ENCODE measurements at regions not wholly inside any gene's neighbourhood (a gene's known extent, or its start where the extent isn't known, plus 50 kb on each side); places are given as distances from the start of the nearest gene placed in this dataset.

- no peak for TF ChIP-seq CBX1 (IDR thresholded peaks at IDR 0.05; ENCODE audit: low read depth)
- TF ChIP-seq ZNF7 (CRISPR knock-in tag; IDR thresholded peaks at IDR 0.05), result no peak
- TF ChIP-seq U2AF2 (IDR thresholded peaks at IDR 0.05; ENCODE audit: low read depth, low read length), result no peak
- TF ChIP-seq FOXP1 (IDR thresholded peaks at IDR 0.05), result no peak
- peak; percentile 50; the same call in 1 of the 2 replicates for TF ChIP-seq FOXP1 (CRISPR knock-in tag; IDR thresholded peaks at IDR 0.05)
- TF ChIP-seq DMAP1 (CRISPR knock-in tag; IDR thresholded peaks at IDR 0.05), result 0 out of 2 replicates have a peak, but pooled peaks have one; percentile 35
- no peak for TF ChIP-seq ZNF75D (CRISPR knock-in tag; IDR thresholded peaks at IDR 0.05; ENCODE audit: borderline replicate concordance)
- no peak for TF ChIP-seq TBX3 (IDR thresholded peaks at IDR 0.05; ENCODE audit: borderline replicate concordance)
- TF ChIP-seq MYC (CRISPR knock-in tag; IDR thresholded peaks at IDR 0.05; ENCODE audit: borderline replicate concordance), result no peak
- no peak for TF ChIP-seq NR0B2 (CRISPR knock-in tag; IDR thresholded peaks at IDR 0.05)
- peak; percentile 88 for TF ChIP-seq ATF3 (CRISPR knock-in tag; IDR thresholded peaks at IDR 0.05)
- TF ChIP-seq ZNF510 (CRISPR knock-in tag; IDR thresholded peaks at IDR 0.05; ENCODE audit: low read depth), result no peak
- 0 out of 2 replicates have a peak, but pooled peaks have one; percentile 29 for TF ChIP-seq MXD3 (CRISPR knock-in tag; IDR thresholded peaks at IDR 0.05)
- no peak for TF ChIP-seq BATF2 (CRISPR knock-in tag; IDR thresholded peaks at IDR 0.05)
- TF ChIP-seq CEBPG (CRISPR knock-in tag; IDR thresholded peaks at IDR 0.05), result peak; percentile 56
- TF ChIP-seq ARID2 (CRISPR knock-in tag; IDR thresholded peaks at IDR 0.05; ENCODE audit: borderline replicate concordance), result no peak
- TF ChIP-seq PCBP2 (optimal IDR thresholded peaks at IDR 0.05; ENCODE audit: low read depth, low read length, poor library complexity, severe bottlenecking), result no peak
- no peak for TF ChIP-seq HMG20B (CRISPR knock-in tag; conservative IDR thresholded peaks at IDR 0.05)
- no peak for TF ChIP-seq ZSCAN29 (CRISPR knock-in tag; conservative IDR thresholded peaks at IDR 0.05)
- no peak for TF ChIP-seq XBP1 (CRISPR knock-in tag; IDR thresholded peaks at IDR 0.05)
- TF ChIP-seq ZBTB43 (CRISPR knock-in tag; conservative IDR thresholded peaks at IDR 0.05), result no peak
- TF ChIP-seq TEF (CRISPR knock-in tag; IDR thresholded peaks at IDR 0.05), result no peak
- no peak for TF ChIP-seq BCLAF1 (IDR thresholded peaks at IDR 0.05)
- peak; percentile 56; the same call in 1 of the 2 replicates for TF ChIP-seq CBX5 (CRISPR knock-in tag; IDR thresholded peaks at IDR 0.05; ENCODE audit: borderline replicate concordance)
- no peak for TF ChIP-seq ZNF569 (CRISPR knock-in tag; IDR thresholded peaks at IDR 0.05; ENCODE audit: borderline replicate concordance)
Observed at GRCh38 chr20:22471156-22471836, 113.1 kb downstream of the FOXA2 start (continued).

All from HepG2 (cell line).